Esophagus muscularis mucosa (tissue), 3 donors: ENCODE measurements at regions not wholly inside any gene's neighbourhood (a gene's known extent, or its start where the extent isn't known, plus 50 kb on each side); places are given as distances from the start of the nearest gene placed in this dataset.

Experiments used
- CTCF ChIP-seq, 3 experiments: fragments of 200-600 bp in 2 of 3; fragments of 450-650 bp in 1 of 3; sonication (generic) in 2 of 3; IDR thresholded peaks; one replicate each; pipeline ENCODE4 v1.5.1; 2017 to 2019; ENCODE audit warnings: antibody characterized with exemption in 3 of 3, mild to moderate bottlenecking in 2 of 3, moderate library complexity in 1 of 3
- POLR2A ChIP-seq: fragments of 450-650 bp; IDR thresholded peaks from one replicate; pipeline ENCODE4 v1.6.1; 2017; ENCODE audit warnings: antibody characterized with exemption, moderate library complexity, mild to moderate bottlenecking, low read depth

- TF ChIP-seq POLR2A = no peak
- TF ChIP-seq CTCF (IDR thresholded peaks at IDR 0.05) = no peak
These were observed 228.2 kb downstream of the SOD2 start for GRCh38 chr6:159464816-159465215.
